ENCODE measurements at regions not wholly inside any gene's neighbourhood (a gene's known extent, or its start where the extent isn't known, plus 50 kb on each side); places are given as distances from the start of the nearest gene placed in this dataset.

- H3K27me3 Mint-ChIP-seq (ENCODE audit: low read depth): peaks cover 2% of the 10 kb centered on the region
- H3K4me3 Mint-ChIP-seq: no peak overlapping the region
- H3K4me1 Mint-ChIP-seq: peaks cover 11% of the 10 kb centered on the region
- no peak overlapping the region for H3K27ac Mint-ChIP-seq
- no peaks in the 10 kb centered on the region for H3K9me3 Mint-ChIP-seq
- H3K36me3 Mint-ChIP-seq: no peaks in the 10 kb centered on the region
- no peak for TF ChIP-seq CTCF (IDR thresholded peaks at IDR 0.05; ENCODE audit: unreplicated experiment)
- DNase-seq (ENCODE audit: low spot score in 2 of 2, unreplicated experiment in 2 of 2): no peak
These were observed 523.8 kb upstream of the JARID2 start for GRCh38 chr6:14722001-14722562.

GRCh38 chr6:14722704-14723103 is 523.2 kb upstream of the JARID2 start:
- Mint-ChIP-seq H3K27ac (no peak overlapping the region), H3K9me3 (no peaks in the 10 kb centered on the region), H3K4me3 (no peak overlapping the region), H3K27me3 (ENCODE audit: low read depth) (peaks cover 2% of the 10 kb centered on the region), H3K36me3 (no peaks in the 10 kb centered on the region), H3K4me1 (peaks cover 11% of the 10 kb centered on the region)
- no peak for TF ChIP-seq CTCF (IDR thresholded peaks at IDR 0.05; ENCODE audit: unreplicated experiment)
- no peak for DNase-seq (ENCODE audit: low spot score in 2 of 2, unreplicated experiment in 2 of 2)

- no peaks in the 10 kb centered on the region for H3K9me3 Mint-ChIP-seq
- H3K36me3 Mint-ChIP-seq: no peaks in the 10 kb centered on the region
- peaks cover 11% of the 10 kb centered on the region for H3K4me1 Mint-ChIP-seq
- no peak overlapping the region for H3K27ac Mint-ChIP-seq
- H3K4me3 Mint-ChIP-seq: no peak overlapping the region
- DNase-seq (ENCODE audit: low spot score in 2 of 2, unreplicated experiment in 2 of 2): no peak
- no peak for TF ChIP-seq CTCF (IDR thresholded peaks at IDR 0.05; ENCODE audit: unreplicated experiment)
- H3K27me3 Mint-ChIP-seq (ENCODE audit: low read depth): peaks cover 2% of the 10 kb centered on the region
These were observed 522.3 kb upstream of the JARID2 start for GRCh38 chr6:14723535-14724086.

- Mint-ChIP-seq H3K9me3 (no peaks in the 10 kb centered on the region), H3K27me3 (ENCODE audit: low read depth) (peaks cover 2% of the 10 kb centered on the region), H3K36me3 (no peaks in the 10 kb centered on the region), H3K27ac (no peak overlapping the region), H3K4me3 (no peak overlapping the region), H3K4me1 (peaks cover 11% of the 10 kb centered on the region)
- DNase-seq (ENCODE audit: low spot score in 2 of 2, unreplicated experiment in 2 of 2): no peak
- TF ChIP-seq CTCF (IDR thresholded peaks at IDR 0.05; ENCODE audit: unreplicated experiment): no peak
These were observed 521.3 kb upstream of the JARID2 start for GRCh38 chr6:14724549-14724948.

- DNase-seq (ENCODE audit: low spot score in 2 of 2, unreplicated experiment in 2 of 2): no peak
- no peak for TF ChIP-seq CTCF (IDR thresholded peaks at IDR 0.05; ENCODE audit: unreplicated experiment)
- no peaks in the 10 kb centered on the region for H3K9me3 Mint-ChIP-seq
- H3K36me3 Mint-ChIP-seq: no peaks in the 10 kb centered on the region
- H3K4me1 Mint-ChIP-seq: peaks cover 2% of the 10 kb centered on the region
- no peak overlapping the region for H3K27ac Mint-ChIP-seq
- peaks cover 2% of the 10 kb centered on the region for H3K27me3 Mint-ChIP-seq (ENCODE audit: low read depth)
- no peak overlapping the region for H3K4me3 Mint-ChIP-seq
These were observed 518.9 kb upstream of the JARID2 start for GRCh38 chr6:14726816-14727493.
